GM18519 (cell line): ENCODE measurements at regions not wholly inside any gene's neighbourhood (a gene's known extent, or its start where the extent isn't known, plus 50 kb on each side); places are given as distances from the start of the nearest gene placed in this dataset.

Experiments used
- ATAC-seq: cut with Tn5 transposase; IDR thresholded peaks from one replicate; pipeline ENCODE4 v1.9.1; 2021; ENCODE audit warnings: mild to moderate bottlenecking, moderate library complexity; ENCODE audit not compliant: unreplicated experiment, low FRiP score

GRCh38 chr2:67650291-67651133 lies 253.4 kb downstream of the ETAA1 start:
- ATAC-seq: no peak

GRCh38 chr2:67651565-67651964 lies 254.4 kb downstream of the ETAA1 start:
- ATAC-seq: no peak

DNA sequence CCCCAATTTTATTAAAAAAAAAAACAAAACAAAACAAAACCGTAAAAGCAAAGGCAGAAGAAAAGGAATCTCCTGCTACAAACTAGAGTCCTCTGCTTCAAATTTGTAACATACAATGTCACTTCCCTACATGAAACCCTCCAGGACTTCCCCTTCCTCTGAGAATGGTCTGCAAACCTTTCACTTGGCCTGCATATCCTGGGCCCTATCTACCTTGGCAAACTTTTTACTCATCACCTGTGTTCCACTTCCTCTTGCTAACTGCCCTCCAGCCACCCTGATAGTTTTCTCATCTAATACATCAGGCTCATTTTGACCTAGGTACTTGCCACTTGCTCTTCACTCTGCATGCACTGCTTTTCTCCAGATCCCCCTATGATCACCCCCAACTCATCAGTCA lies 255.5 kb downstream of the ETAA1 start:
- ATAC-seq: peak; percentile 78

- no peak for ATAC-seq
Observed at GRCh38 chr2:67656875-67657274, 259.7 kb downstream of the ETAA1 start.

GRCh38 chr2:67658820-67659219 lies 261.7 kb downstream of the ETAA1 start:
- ATAC-seq: no peak

DNA sequence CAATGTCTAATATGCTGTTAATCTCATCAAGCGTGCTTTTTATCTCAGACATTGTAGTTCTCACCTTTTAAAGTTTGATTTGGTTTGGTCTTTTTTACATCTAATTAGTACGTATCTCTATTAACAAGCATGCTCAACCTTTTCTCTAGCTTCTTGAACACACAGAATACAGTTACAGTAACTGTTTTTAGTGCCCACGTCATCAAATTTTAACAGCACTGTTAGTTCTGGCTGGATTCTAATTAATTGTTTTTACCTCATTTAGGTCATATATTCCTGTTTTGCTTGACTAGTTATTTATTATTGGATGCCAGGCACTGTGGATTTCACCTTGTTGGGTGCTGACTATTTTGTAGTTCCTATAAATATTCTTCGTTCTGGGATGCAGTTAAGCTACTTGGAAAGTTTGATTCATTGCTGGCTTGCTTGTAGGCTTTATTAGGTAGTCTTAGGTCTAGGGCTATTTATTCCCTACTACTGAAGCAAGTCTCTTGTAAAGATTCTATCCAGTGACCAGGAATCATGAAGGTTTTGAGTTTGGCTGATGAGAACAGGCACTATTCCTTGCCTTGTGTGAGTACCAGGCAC lies 263.0 kb downstream of the ETAA1 start:
- ATAC-seq: no peak

DNA sequence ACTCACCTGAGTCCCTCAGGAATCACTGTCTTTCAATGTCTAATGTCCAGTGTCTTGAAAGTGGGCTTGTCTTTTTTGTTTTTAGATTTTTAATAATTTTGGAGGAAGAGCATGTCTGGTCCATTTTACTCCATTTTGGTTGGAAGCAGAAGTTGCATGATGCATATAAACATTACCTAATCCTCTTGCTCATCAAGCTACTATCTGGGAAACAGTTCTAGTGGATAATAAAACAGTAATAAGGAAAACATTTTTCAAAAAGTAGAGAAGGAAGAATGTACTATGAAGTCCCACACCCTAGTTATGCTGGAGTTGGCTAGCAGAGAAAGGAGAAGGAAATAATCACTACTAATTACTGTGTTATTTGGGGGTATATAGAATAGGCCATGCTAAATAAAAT lies 263.7 kb downstream of the ETAA1 start:
- no peak for ATAC-seq

GRCh38 chr2:67662222-67662621 lies 265.1 kb downstream of the ETAA1 start:
- no peak for ATAC-seq

DNA sequence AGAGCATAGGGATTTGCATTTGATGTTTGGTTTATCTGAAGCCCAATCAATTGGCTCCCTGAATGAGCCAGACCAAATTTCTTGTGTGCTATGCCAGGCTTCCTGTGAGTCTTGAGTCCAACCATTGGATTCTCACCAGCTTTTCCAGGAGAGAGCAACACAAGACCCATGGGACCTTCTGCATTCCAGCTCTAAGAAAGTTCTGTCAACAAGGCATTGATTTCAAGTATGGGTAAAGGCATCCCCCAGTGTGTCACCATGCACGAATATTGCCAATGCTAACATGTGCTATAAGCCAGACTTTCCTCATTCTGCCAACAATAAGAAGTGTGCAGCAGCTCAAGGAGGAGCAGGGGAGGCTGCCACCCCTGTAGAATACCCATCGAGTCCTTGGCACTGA lies 266.6 kb downstream of the ETAA1 start:
- no peak for ATAC-seq

DNA sequence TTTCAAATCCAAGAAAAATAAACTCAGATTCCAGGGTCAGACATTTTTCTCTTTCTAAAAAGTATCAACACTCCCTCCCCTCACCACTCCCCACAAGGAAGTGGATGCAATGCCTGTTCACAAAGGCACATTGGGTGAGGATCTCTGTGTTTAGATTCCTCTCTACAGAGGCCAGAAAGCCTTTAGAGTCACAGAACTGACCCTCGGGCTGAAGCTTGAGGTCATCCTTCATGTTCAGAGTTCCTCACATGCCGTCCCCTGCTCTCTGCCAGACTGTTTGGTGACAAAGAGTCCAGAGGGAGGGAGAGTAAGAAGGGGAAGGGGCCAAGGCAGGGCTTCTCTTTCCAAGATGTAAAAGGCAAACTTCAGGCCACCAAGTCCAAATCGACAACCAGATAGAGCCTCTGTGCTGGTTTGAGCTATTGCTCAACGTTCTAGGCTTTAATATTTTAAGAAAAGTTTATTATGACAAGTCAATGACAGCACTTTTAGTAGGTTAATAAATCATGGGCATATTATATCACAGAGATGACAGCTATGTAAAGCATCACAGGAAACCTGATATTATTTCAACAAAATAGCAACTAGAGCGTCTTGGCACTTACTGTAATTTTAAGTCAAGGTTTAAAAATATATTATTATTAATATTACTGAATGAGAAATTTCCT lies 269.4 kb downstream of the ETAA1 start:
- no peak for ATAC-seq

GRCh38 chr2:67667054-67667908 lies 270.1 kb downstream of the ETAA1 start:
- ATAC-seq: no peak

GRCh38 chr2:67668538-67668937 lies 271.4 kb downstream of the ETAA1 start:
- ATAC-seq: no peak

- no peak for ATAC-seq
Observed at GRCh38 chr2:67669168-67669567, 272.0 kb downstream of the ETAA1 start.

- no peak for ATAC-seq
Observed at GRCh38 chr2:67669766-67670165, 272.6 kb downstream of the ETAA1 start.

- ATAC-seq: no peak
Observed at GRCh38 chr2:67670747-67671183, 273.6 kb downstream of the ETAA1 start.

- peak; percentile 73 for ATAC-seq
Observed at GRCh38 chr2:67671464-67672450, 274.6 kb downstream of the ETAA1 start.

DNA sequence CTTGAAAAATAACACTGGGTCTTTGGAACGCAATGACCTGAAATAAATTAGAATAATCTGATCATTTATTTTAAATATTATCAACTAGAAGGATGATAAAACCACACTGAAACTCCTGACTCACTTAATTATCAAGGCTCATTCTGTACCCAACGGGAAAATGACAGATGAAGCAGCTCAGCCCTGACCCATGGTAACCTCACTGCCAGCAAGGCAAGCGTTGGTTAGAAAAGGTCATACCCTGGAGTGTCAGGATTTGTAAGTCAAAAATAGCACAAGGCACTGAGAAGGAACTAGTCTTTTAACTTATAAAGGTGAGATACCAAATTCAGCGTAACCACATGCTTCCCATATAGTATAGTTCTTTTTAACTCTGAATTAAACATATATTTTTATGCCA lies 277.5 kb downstream of the ETAA1 start:
- ATAC-seq: no peak

- ATAC-seq: no peak
Observed at GRCh38 chr2:67684991-67685390, 287.9 kb downstream of the ETAA1 start.

DNA sequence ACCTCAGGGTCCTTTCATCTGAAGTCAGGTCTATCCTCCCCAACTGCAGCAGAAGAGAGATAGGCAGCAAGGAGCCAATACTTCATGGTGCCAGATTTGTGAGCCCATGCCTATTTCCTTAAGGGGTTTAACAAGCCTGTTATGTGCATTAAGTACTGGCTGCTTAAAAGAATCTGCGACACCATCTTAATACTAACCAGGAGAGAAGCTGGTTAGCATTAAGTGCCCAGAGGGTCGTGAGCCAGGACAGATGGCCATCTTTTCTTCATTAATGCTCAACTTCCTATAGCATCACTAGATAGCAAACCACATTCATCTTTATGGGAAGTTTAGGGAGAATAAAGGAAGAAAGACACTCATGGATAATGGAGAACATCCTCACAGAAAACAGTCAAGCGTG lies 289.1 kb downstream of the ETAA1 start:
- no peak for ATAC-seq

DNA sequence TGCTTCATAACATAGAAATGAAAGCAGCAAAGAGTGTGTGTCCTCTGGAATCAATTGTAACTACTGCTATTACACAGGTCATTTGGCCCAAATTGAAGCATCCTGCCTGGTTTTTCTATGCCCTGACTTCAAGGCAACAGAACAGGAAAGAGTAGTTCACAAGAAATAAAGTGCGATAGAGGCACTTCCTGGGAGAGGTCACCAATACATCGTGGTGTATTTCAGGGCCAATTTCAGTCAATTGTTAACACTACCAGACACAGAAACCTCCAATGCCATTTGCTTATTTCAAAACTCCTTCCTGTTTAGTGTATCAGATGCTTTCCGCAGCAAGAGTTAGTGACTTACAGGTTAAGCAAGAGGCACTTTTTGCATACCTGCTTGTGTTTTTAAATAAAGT lies 292.1 kb downstream of the ETAA1 start:
- no peak for ATAC-seq
